GM23338 (cell line): ENCODE measurements at regions not wholly inside any gene's neighbourhood (a gene's known extent, or its start where the extent isn't known, plus 50 kb on each side); places are given as distances from the start of the nearest gene placed in this dataset.

Experiments used
- ATAC-seq: fragments of 200-7000 bp; cut with Tn5 transposase; 3 replicates; pipeline ENCODE4 v1.9.1; 2020
- DNase-seq: peaks from one replicate; pipeline ENCODE4 v3.0.0-alpha.2; 2015; ENCODE audit warnings: low spot score
- H2AFZ ChIP-seq: fragments of 200-600 bp; sonication (generic); 2 replicates; pipeline ENCODE4 v1.8.0; 2016; ENCODE audit warnings: antibody characterized with exemption, mild to moderate bottlenecking, moderate library complexity
- H3F3A ChIP-seq: fragments of 200-600 bp; sonication (generic); replicated peaks from 2 replicates; pipeline ENCODE4 v1.8.0; 2017; ENCODE audit warnings: antibody characterized with exemption, mixed run types, low read depth
- H3K27ac ChIP-seq: fragments of 200-600 bp; sonication (generic); 2 replicates; pipeline ENCODE4 v1.6.1; 2016; ENCODE audit warnings: low read depth
- H3K27me3 ChIP-seq: fragments of 200-600 bp; sonication (generic); 2 replicates; pipeline ENCODE4 v1.8.0; 2016; ENCODE audit warnings: mild to moderate bottlenecking, mixed run types, moderate library complexity; ENCODE audit not compliant: insufficient read depth
- H3K36me3 ChIP-seq: fragments of 200-600 bp; sonication (generic); 2 replicates; pipeline ENCODE4 v1.8.0; 2016; ENCODE audit warnings: mild to moderate bottlenecking; ENCODE audit not compliant: insufficient read depth
- H3K4me1 ChIP-seq: fragments of 200-600 bp; sonication (generic); 2 replicates; pipeline ENCODE4 v1.8.0; 2016; ENCODE audit warnings: mild to moderate bottlenecking, moderate library complexity; ENCODE audit not compliant: insufficient read depth
- H3K4me2 ChIP-seq: fragments of 200-600 bp; sonication (generic); 2 replicates; pipeline ENCODE4 v1.7.1; 2017; ENCODE audit warnings: mixed run types
- H3K4me3 ChIP-seq: fragments of 200-600 bp; sonication (generic); 2 replicates; pipeline ENCODE4 v1.6.1; 2016; ENCODE audit warnings: mixed run types
- H3K79me2 ChIP-seq: fragments of 200-600 bp; sonication (generic); replicated peaks from 2 replicates; pipeline ENCODE4 v1.8.0; 2017; ENCODE audit warnings: mild to moderate bottlenecking; ENCODE audit not compliant: insufficient read depth
- H3K9me2 ChIP-seq: fragments of 200-600 bp; sonication (generic); 2 replicates; pipeline ENCODE4 v1.8.0; 2017; ENCODE audit not compliant: insufficient read depth
- H4K20me1 ChIP-seq: fragments of 200-600 bp; sonication (generic); replicated peaks from 2 replicates; pipeline ENCODE4 v1.8.0; 2017; ENCODE audit warnings: mild to moderate bottlenecking; ENCODE audit not compliant: insufficient read depth
- H3K27ac Mint-ChIP-seq: 2 replicates; pipeline ENCODE4 v1.8.0; 2020; ENCODE audit warnings: inconsistent platforms, mild to moderate bottlenecking, moderate library complexity, mixed read lengths
- H3K27me3 Mint-ChIP-seq: 3 replicates; pipeline ENCODE4 v1.8.0; 2022; ENCODE audit warnings: low read depth, mild to moderate bottlenecking, moderate library complexity, mixed read lengths, inconsistent platforms; ENCODE audit not compliant: insufficient read depth, poor library complexity
- H3K36me3 Mint-ChIP-seq: 3 replicates; pipeline ENCODE4 v1.8.0; 2021; ENCODE audit warnings: low read depth, mild to moderate bottlenecking, inconsistent platforms, moderate library complexity, mixed read lengths
- H3K4me1 Mint-ChIP-seq: 3 replicates; pipeline ENCODE4 v1.8.0; 2020; ENCODE audit warnings: mild to moderate bottlenecking, inconsistent platforms, mixed read lengths
- H3K4me3 Mint-ChIP-seq: 3 replicates; pipeline ENCODE4 v1.8.0; 2021; ENCODE audit warnings: moderate library complexity, mild to moderate bottlenecking, inconsistent platforms, mixed read lengths
- H3K9me3 Mint-ChIP-seq: 3 replicates; pipeline ENCODE4 v1.8.0; 2020; ENCODE audit warnings: moderate library complexity, mild to moderate bottlenecking, inconsistent platforms, mixed read lengths
- CREB1 ChIP-seq: fragments of 250-450 bp; sonication (Bioruptor Pico); IDR thresholded peaks from 2 replicates; pipeline ENCODE4 v1.5.0; 2020; ENCODE audit warnings: low read depth, mild to moderate bottlenecking, moderate library complexity
- ETS1 ChIP-seq: IDR thresholded peaks from 2 replicates; pipeline ENCODE4 v1.6.1; 2016; ENCODE audit warnings: antibody characterized with exemption
- EZH2 ChIP-seq: fragments of 200-600 bp; sonication (generic); IDR thresholded peaks from one replicate; pipeline ENCODE4 v1.8.0; 2017; ENCODE audit warnings: antibody characterized with exemption, mild to moderate bottlenecking, low read depth; ENCODE audit not compliant: unreplicated experiment
- EZH2phosphoT487 ChIP-seq: fragments of 200-600 bp; sonication (generic); IDR thresholded peaks from one replicate; pipeline ENCODE4 v1.8.1; 2018; ENCODE audit warnings: antibody characterized with exemption; ENCODE audit not compliant: unreplicated experiment
- JUNB ChIP-seq: IDR thresholded peaks from one replicate; pipeline ENCODE4 v1.6.1; 2016; ENCODE audit warnings: antibody characterized with exemption; ENCODE audit not compliant: unreplicated experiment
- NANOG ChIP-seq: IDR thresholded peaks from 2 replicates; pipeline ENCODE4 v1.6.1; 2016; ENCODE audit warnings: antibody characterized with exemption, borderline replicate concordance
- POLR2AphosphoS5 ChIP-seq: IDR thresholded peaks from 2 replicates; pipeline ENCODE4 v1.6.1; 2016; ENCODE audit warnings: antibody characterized with exemption, low read depth
- STAT1 ChIP-seq: IDR thresholded peaks from one replicate; pipeline ENCODE4 v1.6.1; 2016; ENCODE audit warnings: antibody characterized with exemption; ENCODE audit not compliant: unreplicated experiment
- ZNF114 ChIP-seq: fragments of 250-450 bp; sonication (Bioruptor Pico); IDR thresholded peaks from 2 replicates; pipeline ENCODE4 v1.5.0; 2020; ENCODE audit warnings: mild to moderate bottlenecking, moderate library complexity
- ZNF331 ChIP-seq: fragments of 250-450 bp; sonication (Bioruptor Pico); IDR thresholded peaks from 2 replicates; pipeline ENCODE4 v1.5.0; 2020; ENCODE audit warnings: low read depth, mild to moderate bottlenecking, moderate library complexity
- TF ChIP-seq, protein P1 (sequence below): fragments of 250-450 bp; sonication (Bioruptor Pico); IDR thresholded peaks from 2 replicates; pipeline ENCODE4 v1.5.0; 2020; ENCODE audit warnings: mild to moderate bottlenecking, moderate library complexity
- TF ChIP-seq, protein P2 (sequence below), 2 experiments: fragments of 200-600 bp in 1 of 2; sonication (generic) in 1 of 2; conservative IDR thresholded peaks; 2 replicates each; pipeline versions ENCODE4 v1.5.1 to v1.6.1; 2016 to 2017; ENCODE audit warnings: antibody characterized with exemption in 2 of 2, low read depth in 2 of 2, mild to moderate bottlenecking in 2 of 2, moderate library complexity in 1 of 2
- TF ChIP-seq, protein P3 (sequence below): IDR thresholded peaks from one replicate; pipeline ENCODE4 v1.6.1; 2018; ENCODE audit warnings: antibody characterized with exemption; ENCODE audit not compliant: unreplicated experiment

GRCh38 chrX:8284131-8284530 lies 113.1 kb upstream of the VCX2 start (continued):
- TF ChIP-seq, protein P1, sequence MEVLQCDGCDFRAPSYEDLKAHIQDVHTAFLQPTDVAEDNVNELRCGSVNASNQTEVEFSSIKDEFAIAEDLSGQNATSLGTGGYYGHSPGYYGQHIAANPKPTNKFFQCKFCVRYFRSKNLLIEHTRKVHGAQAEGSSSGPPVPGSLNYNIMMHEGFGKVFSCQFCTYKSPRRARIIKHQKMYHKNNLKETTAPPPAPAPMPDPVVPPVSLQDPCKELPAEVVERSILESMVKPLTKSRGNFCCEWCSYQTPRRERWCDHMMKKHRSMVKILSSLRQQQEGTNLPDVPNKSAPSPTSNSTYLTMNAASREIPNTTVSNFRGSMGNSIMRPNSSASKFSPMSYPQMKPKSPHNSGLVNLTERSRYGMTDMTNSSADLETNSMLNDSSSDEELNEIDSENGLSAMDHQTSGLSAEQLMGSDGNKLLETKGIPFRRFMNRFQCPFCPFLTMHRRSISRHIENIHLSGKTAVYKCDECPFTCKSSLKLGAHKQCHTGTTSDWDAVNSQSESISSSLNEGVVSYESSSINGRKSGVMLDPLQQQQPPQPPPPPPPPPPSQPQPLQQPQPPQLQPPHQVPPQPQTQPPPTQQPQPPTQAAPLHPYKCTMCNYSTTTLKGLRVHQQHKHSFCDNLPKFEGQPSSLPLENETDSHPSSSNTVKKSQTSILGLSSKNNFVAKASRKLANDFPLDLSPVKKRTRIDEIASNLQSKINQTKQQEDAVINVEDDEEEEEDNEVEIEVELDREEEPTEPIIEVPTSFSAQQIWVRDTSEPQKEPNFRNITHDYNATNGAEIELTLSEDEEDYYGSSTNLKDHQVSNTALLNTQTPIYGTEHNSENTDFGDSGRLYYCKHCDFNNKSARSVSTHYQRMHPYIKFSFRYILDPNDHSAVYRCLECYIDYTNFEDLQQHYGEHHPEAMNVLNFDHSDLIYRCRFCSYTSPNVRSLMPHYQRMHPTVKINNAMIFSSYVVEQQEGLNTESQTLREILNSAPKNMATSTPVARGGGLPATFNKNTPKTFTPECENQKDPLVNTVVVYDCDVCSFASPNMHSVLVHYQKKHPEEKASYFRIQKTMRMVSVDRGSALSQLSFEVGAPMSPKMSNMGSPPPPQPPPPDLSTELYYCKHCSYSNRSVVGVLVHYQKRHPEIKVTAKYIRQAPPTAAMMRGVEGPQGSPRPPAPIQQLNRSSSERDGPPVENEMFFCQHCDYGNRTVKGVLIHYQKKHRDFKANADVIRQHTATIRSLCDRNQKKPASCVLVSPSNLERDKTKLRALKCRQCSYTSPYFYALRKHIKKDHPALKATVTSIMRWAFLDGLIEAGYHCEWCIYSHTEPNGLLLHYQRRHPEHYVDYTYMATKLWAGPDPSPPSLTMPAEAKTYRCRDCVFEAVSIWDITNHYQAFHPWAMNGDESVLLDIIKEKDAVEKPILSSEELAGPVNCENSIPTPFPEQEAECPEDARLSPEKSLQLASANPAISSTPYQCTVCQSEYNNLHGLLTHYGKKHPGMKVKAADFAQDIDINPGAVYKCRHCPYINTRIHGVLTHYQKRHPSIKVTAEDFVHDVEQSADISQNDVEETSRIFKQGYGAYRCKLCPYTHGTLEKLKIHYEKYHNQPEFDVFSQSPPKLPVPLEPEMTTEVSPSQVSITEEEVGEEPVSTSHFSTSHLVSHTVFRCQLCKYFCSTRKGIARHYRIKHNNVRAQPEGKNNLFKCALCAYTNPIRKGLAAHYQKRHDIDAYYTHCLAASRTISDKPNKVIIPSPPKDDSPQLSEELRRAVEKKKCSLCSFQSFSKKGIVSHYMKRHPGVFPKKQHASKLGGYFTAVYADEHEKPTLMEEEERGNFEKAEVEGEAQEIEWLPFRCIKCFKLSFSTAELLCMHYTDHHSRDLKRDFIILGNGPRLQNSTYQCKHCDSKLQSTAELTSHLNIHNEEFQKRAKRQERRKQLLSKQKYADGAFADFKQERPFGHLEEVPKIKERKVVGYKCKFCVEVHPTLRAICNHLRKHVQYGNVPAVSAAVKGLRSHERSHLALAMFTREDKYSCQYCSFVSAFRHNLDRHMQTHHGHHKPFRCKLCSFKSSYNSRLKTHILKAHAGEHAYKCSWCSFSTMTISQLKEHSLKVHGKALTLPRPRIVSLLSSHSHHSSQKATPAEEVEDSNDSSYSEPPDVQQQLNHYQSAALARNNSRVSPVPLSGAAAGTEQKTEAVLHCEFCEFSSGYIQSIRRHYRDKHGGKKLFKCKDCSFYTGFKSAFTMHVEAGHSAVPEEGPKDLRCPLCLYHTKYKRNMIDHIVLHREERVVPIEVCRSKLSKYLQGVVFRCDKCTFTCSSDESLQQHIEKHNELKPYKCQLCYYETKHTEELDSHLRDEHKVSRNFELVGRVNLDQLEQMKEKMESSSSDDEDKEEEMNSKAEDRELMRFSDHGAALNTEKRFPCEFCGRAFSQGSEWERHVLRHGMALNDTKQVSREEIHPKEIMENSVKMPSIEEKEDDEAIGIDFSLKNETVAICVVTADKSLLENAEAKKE (CRISPR knock-in tag): no peak

GRCh38 chrX:8288590-8288989 lies 117.5 kb upstream of the VCX2 start:
- no peaks in the 10 kb centered on the region for H3K27me3 Mint-ChIP-seq
- Histone ChIP-seq H3K27me3 (no peaks in the 10 kb centered on the region), H3K36me3 (no peaks in the 10 kb centered on the region), H3K79me2 (no peaks in the 10 kb centered on the region), H3K9me2 (no peaks in the 10 kb centered on the region), H2AFZ (no peak overlapping the region), H3K4me2 (no peak overlapping the region), H3K4me3 (no peak overlapping the region), H3F3A (no peaks in the 10 kb centered on the region), H4K20me1 (no peaks in the 10 kb centered on the region), H3K4me1 (0 out of 2 replicates have a peak, but pooled peaks cover under 1% of the 10 kb centered on the region), H3K27ac (no peak overlapping the region)
- ATAC-seq: no peak
- H3K9me3 Mint-ChIP-seq: no peaks in the 10 kb centered on the region
- no peak overlapping the region for H3K27ac Mint-ChIP-seq
- no peak overlapping the region for H3K4me3 Mint-ChIP-seq
- H3K4me1 Mint-ChIP-seq: no peaks in the 10 kb centered on the region
- DNase-seq: no peak
- no peaks in the 10 kb centered on the region for H3K36me3 Mint-ChIP-seq
- TF ChIP-seq, protein P2, sequence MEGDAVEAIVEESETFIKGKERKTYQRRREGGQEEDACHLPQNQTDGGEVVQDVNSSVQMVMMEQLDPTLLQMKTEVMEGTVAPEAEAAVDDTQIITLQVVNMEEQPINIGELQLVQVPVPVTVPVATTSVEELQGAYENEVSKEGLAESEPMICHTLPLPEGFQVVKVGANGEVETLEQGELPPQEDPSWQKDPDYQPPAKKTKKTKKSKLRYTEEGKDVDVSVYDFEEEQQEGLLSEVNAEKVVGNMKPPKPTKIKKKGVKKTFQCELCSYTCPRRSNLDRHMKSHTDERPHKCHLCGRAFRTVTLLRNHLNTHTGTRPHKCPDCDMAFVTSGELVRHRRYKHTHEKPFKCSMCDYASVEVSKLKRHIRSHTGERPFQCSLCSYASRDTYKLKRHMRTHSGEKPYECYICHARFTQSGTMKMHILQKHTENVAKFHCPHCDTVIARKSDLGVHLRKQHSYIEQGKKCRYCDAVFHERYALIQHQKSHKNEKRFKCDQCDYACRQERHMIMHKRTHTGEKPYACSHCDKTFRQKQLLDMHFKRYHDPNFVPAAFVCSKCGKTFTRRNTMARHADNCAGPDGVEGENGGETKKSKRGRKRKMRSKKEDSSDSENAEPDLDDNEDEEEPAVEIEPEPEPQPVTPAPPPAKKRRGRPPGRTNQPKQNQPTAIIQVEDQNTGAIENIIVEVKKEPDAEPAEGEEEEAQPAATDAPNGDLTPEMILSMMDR (conservative IDR thresholded peaks at IDR 0.05; ENCODE audit: low read depth in 2 of 2): no peak
- TF ChIP-seq, protein P3, sequence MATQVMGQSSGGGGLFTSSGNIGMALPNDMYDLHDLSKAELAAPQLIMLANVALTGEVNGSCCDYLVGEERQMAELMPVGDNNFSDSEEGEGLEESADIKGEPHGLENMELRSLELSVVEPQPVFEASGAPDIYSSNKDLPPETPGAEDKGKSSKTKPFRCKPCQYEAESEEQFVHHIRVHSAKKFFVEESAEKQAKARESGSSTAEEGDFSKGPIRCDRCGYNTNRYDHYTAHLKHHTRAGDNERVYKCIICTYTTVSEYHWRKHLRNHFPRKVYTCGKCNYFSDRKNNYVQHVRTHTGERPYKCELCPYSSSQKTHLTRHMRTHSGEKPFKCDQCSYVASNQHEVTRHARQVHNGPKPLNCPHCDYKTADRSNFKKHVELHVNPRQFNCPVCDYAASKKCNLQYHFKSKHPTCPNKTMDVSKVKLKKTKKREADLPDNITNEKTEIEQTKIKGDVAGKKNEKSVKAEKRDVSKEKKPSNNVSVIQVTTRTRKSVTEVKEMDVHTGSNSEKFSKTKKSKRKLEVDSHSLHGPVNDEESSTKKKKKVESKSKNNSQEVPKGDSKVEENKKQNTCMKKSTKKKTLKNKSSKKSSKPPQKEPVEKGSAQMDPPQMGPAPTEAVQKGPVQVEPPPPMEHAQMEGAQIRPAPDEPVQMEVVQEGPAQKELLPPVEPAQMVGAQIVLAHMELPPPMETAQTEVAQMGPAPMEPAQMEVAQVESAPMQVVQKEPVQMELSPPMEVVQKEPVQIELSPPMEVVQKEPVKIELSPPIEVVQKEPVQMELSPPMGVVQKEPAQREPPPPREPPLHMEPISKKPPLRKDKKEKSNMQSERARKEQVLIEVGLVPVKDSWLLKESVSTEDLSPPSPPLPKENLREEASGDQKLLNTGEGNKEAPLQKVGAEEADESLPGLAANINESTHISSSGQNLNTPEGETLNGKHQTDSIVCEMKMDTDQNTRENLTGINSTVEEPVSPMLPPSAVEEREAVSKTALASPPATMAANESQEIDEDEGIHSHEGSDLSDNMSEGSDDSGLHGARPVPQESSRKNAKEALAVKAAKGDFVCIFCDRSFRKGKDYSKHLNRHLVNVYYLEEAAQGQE: no peak
- TF ChIP-seq CREB1 (no peak), STAT1 (no peak), POLR2AphosphoS5 (no peak), ZNF114 (CRISPR knock-in tag) (no peak), EZH2phosphoT487 (no peak), EZH2 (no peak), ZNF331 (CRISPR knock-in tag) (no peak), JUNB (no peak), NANOG (no peak), ETS1 (no peak)
